KMS-11 (cell line): ENCODE measurements at regions not wholly inside any gene's neighbourhood (a gene's known extent, or its start where the extent isn't known, plus 50 kb on each side); places are given as distances from the start of the nearest gene placed in this dataset.

ENCODE experiments used
- H2AFZ ChIP-seq: fragments of 200-600 bp; sonication (generic); 2 replicates; pipeline ENCODE4 v1.6.1; 2016; ENCODE audit warnings: antibody characterized with exemption, mixed run types, low read depth
- H3K27ac ChIP-seq: fragments of 200-600 bp; sonication (generic); 2 replicates; pipeline ENCODE4 v1.6.1; 2016; ENCODE audit warnings: mild to moderate bottlenecking, mixed run types
- H3K27me3 ChIP-seq: fragments of 200-600 bp; sonication (generic); 2 replicates; pipeline ENCODE4 v1.6.1; 2017; ENCODE audit warnings: mild to moderate bottlenecking, low read depth, mixed run types, moderate library complexity; ENCODE audit not compliant: insufficient read depth
- H3K36me3 ChIP-seq: fragments of 200-600 bp; sonication (generic); 2 replicates; pipeline ENCODE4 v1.6.1; 2017; ENCODE audit warnings: mild to moderate bottlenecking, mixed run types; ENCODE audit not compliant: insufficient read depth
- H3K4me1 ChIP-seq: fragments of 200-600 bp; sonication (generic); 2 replicates; pipeline ENCODE4 v1.6.1; 2016; ENCODE audit warnings: mild to moderate bottlenecking, low read depth, mixed run types; ENCODE audit not compliant: poor library complexity, severe bottlenecking
- H3K4me2 ChIP-seq: fragments of 200-600 bp; sonication (generic); 2 replicates; pipeline ENCODE4 v1.7.0; 2016; ENCODE audit warnings: mild to moderate bottlenecking, mixed run types
- H3K4me3 ChIP-seq: fragments of 200-600 bp; sonication (generic); IDR thresholded peaks from 2 replicates; pipeline ENCODE4 v1.6.1; 2017; ENCODE audit warnings: low read depth, low read length, mixed read lengths; ENCODE audit not compliant: insufficient read depth
- H3K79me2 ChIP-seq: fragments of 200-600 bp; sonication (generic); 2 replicates; pipeline ENCODE4 v1.6.1; 2016; ENCODE audit warnings: low read depth, mixed run types; ENCODE audit not compliant: insufficient read depth
- H3K9ac ChIP-seq: fragments of 200-600 bp; sonication (generic); 2 replicates; pipeline ENCODE4 v1.6.1; 2016; ENCODE audit warnings: mild to moderate bottlenecking, mixed run types
- H4K20me1 ChIP-seq: fragments of 200-600 bp; sonication (generic); 2 replicates; pipeline ENCODE4 v1.6.1; 2016; ENCODE audit warnings: mild to moderate bottlenecking, mixed run types; ENCODE audit not compliant: insufficient read depth
- CTCF ChIP-seq: fragments of 200-600 bp; sonication (generic); conservative IDR thresholded peaks from 2 replicates; pipeline ENCODE4 v1.6.1; 2017; ENCODE audit warnings: low read depth, mild to moderate bottlenecking, antibody characterized with exemption, low read length, moderate library complexity, mixed read lengths

- no peak overlapping the region for H3K4me2 ChIP-seq
- H4K20me1 ChIP-seq = no peaks in the 10 kb centered on the region
- H3K9ac ChIP-seq = no peak overlapping the region
- no peaks in the 10 kb centered on the region for H3K4me1 ChIP-seq
- H2AFZ ChIP-seq = no peak overlapping the region
- H3K27ac ChIP-seq = no peak overlapping the region
- H3K4me3 ChIP-seq = no peak overlapping the region
- no peaks in the 10 kb centered on the region for H3K27me3 ChIP-seq
- TF ChIP-seq CTCF = no peak
- H3K36me3 ChIP-seq = no peaks in the 10 kb centered on the region
- no peaks in the 10 kb centered on the region for H3K79me2 ChIP-seq
Measured at GRCh38 chr3:96201463-96201862, 612.9 kb upstream of the EPHA6 start.

GRCh38 chr3:96202181-96202580 lies 612.2 kb upstream of the EPHA6 start:
- H3K9ac ChIP-seq = no peak overlapping the region
- H3K4me2 ChIP-seq = no peak overlapping the region
- H3K4me1 ChIP-seq = no peaks in the 10 kb centered on the region
- no peak overlapping the region for H3K4me3 ChIP-seq
- no peak overlapping the region for H3K27ac ChIP-seq
- TF ChIP-seq CTCF = no peak
- H4K20me1 ChIP-seq = no peaks in the 10 kb centered on the region
- H3K27me3 ChIP-seq = no peaks in the 10 kb centered on the region
- H2AFZ ChIP-seq = no peak overlapping the region
- no peaks in the 10 kb centered on the region for H3K79me2 ChIP-seq
- H3K36me3 ChIP-seq = no peaks in the 10 kb centered on the region

GRCh38 chr3:96209699-96210098 lies 604.7 kb upstream of the EPHA6 start:
- no peak overlapping the region for H2AFZ ChIP-seq
- TF ChIP-seq CTCF = no peak
- no peak overlapping the region for H3K4me3 ChIP-seq
- no peaks in the 10 kb centered on the region for H3K36me3 ChIP-seq
- no peak overlapping the region for H3K4me2 ChIP-seq
- no peaks in the 10 kb centered on the region for H3K4me1 ChIP-seq
- no peak overlapping the region for H3K9ac ChIP-seq
- no peaks in the 10 kb centered on the region for H3K27me3 ChIP-seq
- no peaks in the 10 kb centered on the region for H3K79me2 ChIP-seq
- no peaks in the 10 kb centered on the region for H4K20me1 ChIP-seq
- no peak overlapping the region for H3K27ac ChIP-seq

- Histone ChIP-seq H3K4me1 (no peaks in the 10 kb centered on the region), H3K36me3 (no peaks in the 10 kb centered on the region), H3K4me2 (no peak overlapping the region), H3K27ac (no peak overlapping the region), H2AFZ (no peak overlapping the region), H3K27me3 (no peaks in the 10 kb centered on the region), H3K79me2 (no peaks in the 10 kb centered on the region), H4K20me1 (no peaks in the 10 kb centered on the region), H3K4me3 (no peak overlapping the region), H3K9ac (no peak overlapping the region)
- no peak for TF ChIP-seq CTCF
Measured at GRCh38 chr3:96213393-96213792, 601.0 kb upstream of the EPHA6 start.

- Histone ChIP-seq H3K9ac (no peak overlapping the region), H3K4me1 (no peaks in the 10 kb centered on the region), H3K36me3 (no peaks in the 10 kb centered on the region), H4K20me1 (no peaks in the 10 kb centered on the region), H3K27ac (no peak overlapping the region), H3K79me2 (no peaks in the 10 kb centered on the region), H2AFZ (no peak overlapping the region), H3K27me3 (no peaks in the 10 kb centered on the region), H3K4me3 (no peak overlapping the region), H3K4me2 (no peak overlapping the region)
- TF ChIP-seq CTCF = no peak
Measured at GRCh38 chr3:96214941-96215340, 599.5 kb upstream of the EPHA6 start.
